Lower leg skin (tissue), 4 donors: ENCODE measurements at regions not wholly inside any gene's neighbourhood (a gene's known extent, or its start where the extent isn't known, plus 50 kb on each side); places are given as distances from the start of the nearest gene placed in this dataset.

ENCODE experiments used
- DNase-seq, 2 donors: peaks; one replicate each; pipeline ENCODE4 v3.0.0-alpha.2; 2019; ENCODE audit warnings: low spot score in 2 of 2
- H3K4me3 ChIP-seq: fragments of 200-600 bp; sonication (generic); 2 replicates; pipeline ENCODE4 v1.5.1; 2017; ENCODE audit warnings: mild to moderate bottlenecking, low read depth; ENCODE audit not compliant: poor library complexity, severe bottlenecking
- POLR2A ChIP-seq, 2 donors: fragments of 450-650 bp; IDR thresholded peaks; one replicate each; pipeline ENCODE4 v1.6.1; 2016 to 2017; ENCODE audit warnings: antibody characterized with exemption in 2 of 2, mild to moderate bottlenecking in 1 of 2, moderate library complexity in 1 of 2
- WGBS, 2 donors: methylation state at CpG; one replicate each; pipeline ENCODE4 v1.1.5; 2018; 5-methylcytosine and 5-hydroxymethylcytosine counted together
- intact Hi-C: fragments of 100-400 bp; cut with DNase I; formaldehyde crosslinking; loops from one replicate; pipeline ENCODE4 v1.15.0; 2023; ENCODE audit warnings: low total_unique reads
- TF ChIP-seq, protein P1 (sequence below), 3 donors: fragments of 450-650 bp; IDR thresholded peaks; one replicate each; pipeline ENCODE4 v1.5.1; 2016; ENCODE audit warnings: antibody characterized with exemption in 3 of 3, mild to moderate bottlenecking in 3 of 3, moderate library complexity in 2 of 3

DNA sequence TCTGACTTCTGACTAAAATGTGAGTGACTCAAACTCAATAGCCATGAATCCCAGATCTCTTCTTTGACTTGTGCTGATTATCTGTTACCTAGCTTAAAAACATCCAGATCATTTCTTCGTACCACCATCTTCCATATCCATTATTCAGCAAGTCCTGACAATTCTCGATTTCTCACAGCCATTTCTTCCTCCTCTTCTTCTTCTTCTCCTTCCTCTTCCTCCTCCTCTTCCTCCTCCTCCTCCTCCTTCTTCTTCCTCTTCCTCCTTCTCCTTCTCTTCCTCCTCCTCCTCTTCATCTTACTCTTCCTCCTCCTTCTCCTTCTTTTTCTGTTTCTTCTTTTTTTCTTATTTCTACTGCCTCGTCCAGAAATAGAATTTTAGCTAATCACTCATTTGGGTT, 77.0 kb upstream of the MAP1B start:
- DNase-seq = no peak
- WGBS, 2 donors = 95% methylated on average over 3 of the region's 3 CpGs
- H3K4me3 ChIP-seq = no peak overlapping the region
- TF ChIP-seq POLR2A (IDR thresholded peaks at IDR 0.05) = no peak
- TF ChIP-seq, protein P1, sequence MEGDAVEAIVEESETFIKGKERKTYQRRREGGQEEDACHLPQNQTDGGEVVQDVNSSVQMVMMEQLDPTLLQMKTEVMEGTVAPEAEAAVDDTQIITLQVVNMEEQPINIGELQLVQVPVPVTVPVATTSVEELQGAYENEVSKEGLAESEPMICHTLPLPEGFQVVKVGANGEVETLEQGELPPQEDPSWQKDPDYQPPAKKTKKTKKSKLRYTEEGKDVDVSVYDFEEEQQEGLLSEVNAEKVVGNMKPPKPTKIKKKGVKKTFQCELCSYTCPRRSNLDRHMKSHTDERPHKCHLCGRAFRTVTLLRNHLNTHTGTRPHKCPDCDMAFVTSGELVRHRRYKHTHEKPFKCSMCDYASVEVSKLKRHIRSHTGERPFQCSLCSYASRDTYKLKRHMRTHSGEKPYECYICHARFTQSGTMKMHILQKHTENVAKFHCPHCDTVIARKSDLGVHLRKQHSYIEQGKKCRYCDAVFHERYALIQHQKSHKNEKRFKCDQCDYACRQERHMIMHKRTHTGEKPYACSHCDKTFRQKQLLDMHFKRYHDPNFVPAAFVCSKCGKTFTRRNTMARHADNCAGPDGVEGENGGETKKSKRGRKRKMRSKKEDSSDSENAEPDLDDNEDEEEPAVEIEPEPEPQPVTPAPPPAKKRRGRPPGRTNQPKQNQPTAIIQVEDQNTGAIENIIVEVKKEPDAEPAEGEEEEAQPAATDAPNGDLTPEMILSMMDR (IDR thresholded peaks at IDR 0.05) = no peak
- intact Hi-C loops = no loop called here

DNA sequence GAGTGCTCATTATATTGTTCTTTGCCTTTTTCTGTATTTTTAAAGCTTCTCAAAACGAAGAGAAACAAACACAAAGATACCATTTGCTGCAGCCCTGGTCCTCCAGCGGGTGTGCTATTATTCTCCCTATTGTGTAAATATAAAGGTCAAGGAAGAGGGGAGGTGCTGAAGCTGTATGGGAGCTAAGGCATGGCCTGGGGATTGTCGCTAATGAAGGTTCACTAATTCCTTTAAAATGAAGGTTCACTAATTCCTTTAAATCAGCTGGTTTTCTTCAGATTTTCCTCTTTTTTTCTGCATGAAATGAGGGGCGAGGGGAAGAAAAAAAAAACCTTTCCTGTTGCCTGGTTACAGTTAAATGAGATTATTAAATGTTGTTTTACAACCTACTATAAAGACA, 74.5 kb upstream of the MAP1B start:
- DNase-seq = no peak
- TF ChIP-seq POLR2A (IDR thresholded peaks at IDR 0.05) = no peak
- TF ChIP-seq, protein P1 (IDR thresholded peaks at IDR 0.05) = no peak
- 66 to 79% methylated on average over 4 of the region's 4 CpGs for WGBS, 2 donors
- H3K4me3 ChIP-seq = no peak overlapping the region
- intact Hi-C loops = no loop called here

DNA sequence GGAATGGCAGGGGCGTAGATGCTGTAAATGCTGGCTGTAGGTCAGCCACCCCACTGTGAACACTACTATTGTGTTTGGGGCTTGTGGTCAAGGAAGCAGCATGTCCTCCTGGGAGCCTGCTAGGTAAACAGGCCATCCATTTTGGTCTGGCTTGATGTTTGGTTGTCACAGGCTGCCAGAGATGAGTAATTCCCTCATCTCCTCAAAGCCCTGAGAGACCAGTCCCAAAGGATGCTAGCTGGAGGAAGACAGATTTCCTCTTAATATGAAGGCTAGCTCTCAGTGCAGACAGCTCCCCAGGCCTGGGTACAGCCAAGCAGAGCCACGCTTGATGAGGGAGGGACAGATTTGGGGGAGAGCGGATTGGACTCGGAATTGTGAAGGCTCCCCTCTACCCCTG, 72.5 kb upstream of the MAP1B start:
- 73 to 82% methylated on average over 4 of the region's 4 CpGs for WGBS, 2 donors

DNA sequence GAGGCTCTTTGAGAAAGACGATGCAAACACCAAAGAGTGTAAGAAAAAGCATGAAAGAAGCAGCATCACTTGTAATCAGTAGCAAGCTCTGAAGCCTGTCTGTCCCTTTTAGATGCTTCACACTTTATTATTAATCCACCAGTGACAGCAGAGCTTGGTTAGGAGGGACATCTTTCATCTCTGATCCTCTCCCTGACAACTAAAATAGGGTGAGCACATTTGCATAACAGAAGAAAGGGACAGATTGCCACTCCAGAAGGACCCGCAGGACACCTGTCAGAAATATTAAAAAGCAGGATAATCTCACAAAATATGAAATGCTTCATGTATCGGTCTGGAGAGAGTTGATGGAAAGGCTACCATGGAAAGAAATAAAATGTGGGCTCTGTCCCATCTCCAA, 71.4 kb upstream of the MAP1B start:
- H3K4me3 ChIP-seq = no peak overlapping the region
- TF ChIP-seq, protein P1 (IDR thresholded peaks at IDR 0.05) = no peak
- no peak for TF ChIP-seq POLR2A (IDR thresholded peaks at IDR 0.05)
- DNase-seq = no peak
- intact Hi-C loops = no loop called here
- WGBS, 2 donors = 81 to 86% methylated on average over 3 of the region's 3 CpGs

More for the DNA sequence above, 72.5 kb upstream of the MAP1B start:
- TF ChIP-seq, protein P1 (IDR thresholded peaks at IDR 0.05) = no peak
- no peak for TF ChIP-seq POLR2A (IDR thresholded peaks at IDR 0.05)
- no peak overlapping the region for H3K4me3 ChIP-seq
- no peak for DNase-seq
- intact Hi-C loops = no loop called here

DNA sequence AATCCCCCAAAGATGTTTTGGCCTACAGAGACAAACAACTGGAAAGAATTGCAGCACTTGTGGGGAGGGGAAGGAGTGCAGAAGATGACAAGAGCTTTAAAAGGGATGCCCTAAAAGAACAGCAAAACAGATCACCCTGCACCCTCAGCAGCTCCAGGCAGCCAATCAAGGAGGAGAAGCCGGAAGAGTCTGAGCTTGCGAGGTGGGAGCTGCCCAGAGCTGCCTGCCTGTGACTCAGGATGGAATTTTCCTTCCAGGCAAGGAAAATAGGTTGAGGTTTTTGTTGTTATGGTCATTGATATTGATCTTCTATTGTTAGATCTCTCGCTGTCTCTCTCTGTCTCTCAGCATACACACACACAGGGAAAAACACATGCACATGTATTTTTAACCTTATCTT, 70.3 kb upstream of the MAP1B start:
- 28 to 32% methylated on average over 3 of the region's 3 CpGs for WGBS, 2 donors
- no peak for TF ChIP-seq POLR2A (IDR thresholded peaks at IDR 0.05)
- TF ChIP-seq, protein P1 (IDR thresholded peaks at IDR 0.05) = no peak
- DNase-seq = no peak
- no peak overlapping the region for H3K4me3 ChIP-seq
- intact Hi-C loops = no loop called here

DNA sequence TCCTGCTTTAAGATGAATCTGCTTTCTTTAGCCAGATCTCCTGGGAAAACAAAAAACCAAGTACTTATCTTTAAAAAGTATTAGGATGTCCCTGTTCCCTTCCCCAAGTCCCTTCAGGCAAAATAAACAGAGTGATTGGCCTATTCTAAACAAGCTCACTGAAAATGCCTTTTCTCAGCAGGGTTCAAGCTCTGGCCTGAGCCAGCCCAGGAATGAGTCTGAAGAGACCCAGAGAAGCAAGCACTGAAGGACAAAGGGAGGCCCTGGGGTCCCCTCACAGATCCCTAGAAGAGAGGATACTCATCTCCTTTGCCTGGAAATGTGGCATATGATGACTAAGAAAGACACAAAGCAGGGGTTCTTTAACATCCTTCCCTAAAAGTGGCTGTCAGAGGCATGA, 66.8 kb upstream of the MAP1B start:
- H3K4me3 ChIP-seq = no peak overlapping the region
- intact Hi-C loops = no loop called here
- TF ChIP-seq, protein P1 (IDR thresholded peaks at IDR 0.05) = no peak
- no peak for TF ChIP-seq POLR2A (IDR thresholded peaks at IDR 0.05)
- DNase-seq = no peak
